K562 (cell line): ENCODE measurements at regions not wholly inside any gene's neighbourhood (a gene's known extent, or its start where the extent isn't known, plus 50 kb on each side); places are given as distances from the start of the nearest gene placed in this dataset.

Experiments used
- ATAC-seq: fragments of 200-7000 bp; cut with Tn5 transposase; 3 replicates; pipeline ENCODE4 v1.9.1; 2020; ENCODE audit warnings: moderate library complexity
- BruUV-seq: library from RNA; stranded (reverse); fragments of 400-500 nt; replicated peaks from 2 replicates; lab custom pipeline; 2021; lab: Mats Ljungman, UMichigan
- CTCF ChIA-PET: fragments of 300-600 bp; formaldehyde crosslinking; extraction: SDS; loops from one replicate; lab custom pipeline; 2021; ENCODE audit warnings: low intra/inter-chr PET ratio; lab: Yijun Ruan, JAX
- POLR2A ChIA-PET: fragments of 300-600, 350-650 bp; sonication (Branson Sonifier 250); formaldehyde crosslinking; extraction: SDS; loops from one replicate; lab custom pipeline; 2021; ENCODE audit warnings: antibody characterized with exemption, inconsistent platforms; lab: Yijun Ruan, JAX
- DNase-seq, 4 experiments: peaks; one replicate each; pipeline versions ENCODE4 v3.0.0 to v3.0.0-alpha.2; 2011 to 2018; ENCODE audit warnings: low spot score in 3 of 4, mixed read lengths in 3 of 4; ENCODE audit errors: extremely low read depth in 1 of 4
- FAIRE-seq: peaks from 2 replicates; lab custom pipeline; 2011; peaks lifted over from hg19 to GRCh38; lab: Jason Lieb, UNC
- H2AFZ ChIP-seq: 2 replicates; pipeline ENCODE4 v1.6.0; 2011; ENCODE audit warnings: low read depth, low read length, control low read depth, inconsistent platforms
- H3K27ac ChIP-seq: fragments of 200-600 bp; 3 replicates; pipeline ENCODE4 v1.8.0; 2011; ENCODE audit warnings: low read depth, mild to moderate bottlenecking, control low read depth, inconsistent platforms, low read length, moderate library complexity, mixed read lengths; ENCODE audit errors: extremely low read depth
- H3K27me3 ChIP-seq, 2 experiments: fragments of 300-600 bp in 1 of 2; 2 replicates in 1 of 2; 3 replicates in 1 of 2; pipeline versions ENCODE4 v1.6.0 to v1.8.0; 2011; ENCODE audit warnings: inconsistent platforms in 2 of 2, low read length in 2 of 2, mild to moderate bottlenecking in 1 of 2, mixed read lengths in 1 of 2, moderate library complexity in 1 of 2; ENCODE audit not compliant: control insufficient read depth in 2 of 2, insufficient read depth in 2 of 2
- H3K36me3 ChIP-seq: fragments of 300-600 bp; 3 replicates; pipeline ENCODE4 v1.8.0; 2011; ENCODE audit warnings: mild to moderate bottlenecking, low read length, inconsistent platforms; ENCODE audit not compliant: control insufficient read depth, insufficient read depth
- H3K4me1 ChIP-seq, 2 experiments: fragments of 200-600 bp in 1 of 2; replicated peaks in 1 of 2; 2 replicates in 1 of 2; 3 replicates in 1 of 2; pipeline versions ENCODE4 v1.5.1 to v1.8.0; 2011; ENCODE audit warnings: inconsistent platforms in 2 of 2, low read length in 2 of 2, mild to moderate bottlenecking in 1 of 2, mixed read lengths in 1 of 2, moderate library complexity in 1 of 2; ENCODE audit not compliant: control insufficient read depth in 2 of 2, insufficient read depth in 2 of 2
- H3K4me2 ChIP-seq: 2 replicates; pipeline ENCODE4 v1.6.1; 2011; ENCODE audit warnings: low read length, control low read depth, inconsistent platforms, mixed read lengths; ENCODE audit not compliant: insufficient read depth
- H3K4me3 ChIP-seq: fragments of 200-600 bp; sonication (generic), shearing (Covaris generic); 2 replicates; pipeline ENCODE4 v1.5.1; 2016; ENCODE audit warnings: control low read depth, inconsistent platforms
- H3K79me2 ChIP-seq: fragments of 200-600 bp; 3 replicates; pipeline ENCODE4 v1.8.0; 2011; ENCODE audit warnings: low read length, inconsistent platforms; ENCODE audit not compliant: control insufficient read depth, insufficient read depth
- H3K9ac ChIP-seq, 2 experiments: 2 replicates each; pipeline versions ENCODE4 v1.6.0 to v1.6.1; 2011; ENCODE audit warnings: low read depth in 2 of 2, low read length in 2 of 2, control low read depth in 1 of 2, inconsistent platforms in 1 of 2, mild to moderate bottlenecking in 1 of 2, mixed read lengths in 1 of 2; ENCODE audit not compliant: insufficient read depth in 1 of 2
- H3K9me1 ChIP-seq: one replicate; pipeline ENCODE4 v1.6.0; 2011; ENCODE audit warnings: inconsistent platforms, mild to moderate bottlenecking, low read length, moderate library complexity; ENCODE audit not compliant: control insufficient read depth, insufficient read depth
- H3K9me3 ChIP-seq: replicated peaks from 2 replicates; pipeline ENCODE4 v1.5.1; 2011; ENCODE audit warnings: low read depth, low read length, inconsistent platforms; ENCODE audit not compliant: control insufficient read depth, insufficient read depth
- H4K20me1 ChIP-seq: replicated peaks from 2 replicates; pipeline ENCODE4 v1.6.1; 2011; ENCODE audit warnings: low read length, inconsistent platforms, mixed read lengths; ENCODE audit not compliant: control insufficient read depth, insufficient read depth
- C11orf30 ChIP-seq: fragments of 450-650 bp; IDR thresholded peaks from 2 replicates; pipeline ENCODE4 v1.6.1; 2016; ENCODE audit warnings: low read depth, mild to moderate bottlenecking
- CBFB ChIP-seq: sonication (generic); formaldehyde crosslinking; IDR thresholded peaks from 2 replicates; pipeline ENCODE4 v1.4.0; 2020; ENCODE audit warnings: mild to moderate bottlenecking, missing genetic modification reagents
- DLX4 ChIP-seq: fragments of 250-450 bp; sonication (Bioruptor Pico); IDR thresholded peaks from 2 replicates; pipeline ENCODE4 v1.6.1; 2021; ENCODE audit warnings: mild to moderate bottlenecking
- HLTF ChIP-seq: fragments of 450-650 bp; IDR thresholded peaks from 2 replicates; pipeline ENCODE4 v1.6.1; 2016
- LCOR ChIP-seq: sonication (generic); formaldehyde crosslinking; IDR thresholded peaks from 2 replicates; pipeline ENCODE4 v1.8.0; 2022; ENCODE audit warnings: mild to moderate bottlenecking, missing genetic modification reagents
- NFYB ChIP-seq: IDR thresholded peaks from 2 replicates; pipeline ENCODE4 v1.6.1; 2011; ENCODE audit warnings: mild to moderate bottlenecking, moderate library complexity; ENCODE audit not compliant: insufficient read length; ENCODE audit errors: extremely low read depth
- ZNF398 ChIP-seq: fragments of 250-450 bp; sonication (Bioruptor Pico); IDR thresholded peaks from 2 replicates; pipeline ENCODE4 v1.8.0; 2021; ENCODE audit warnings: moderate library complexity, mild to moderate bottlenecking, inconsistent platforms
- ZNF561 ChIP-seq: fragments of 450-650 bp; formaldehyde crosslinking; conservative IDR thresholded peaks from 2 replicates; pipeline ENCODE4 v1.4.0; 2020; ENCODE audit warnings: mild to moderate bottlenecking, moderate library complexity
- ZNF644 ChIP-seq: fragments of 200-800 bp; sonication (Bioruptor generic); IDR thresholded peaks from 2 replicates; pipeline ENCODE4 v1.6.1; 2016; ENCODE audit warnings: low read depth, missing genetic modification characterization, missing compliant biosample characterization
- ZNF707 ChIP-seq: fragments of 250-450 bp; sonication (Bioruptor Pico); conservative IDR thresholded peaks from 2 replicates; pipeline ENCODE4 v1.8.0; 2022; ENCODE audit warnings: inconsistent platforms, mild to moderate bottlenecking, moderate library complexity
- ZNF778 ChIP-seq: fragments of 450-650 bp; formaldehyde crosslinking; IDR thresholded peaks from 2 replicates; pipeline ENCODE4 v1.4.0; 2020; ENCODE audit warnings: mild to moderate bottlenecking, moderate library complexity
- in situ Hi-C: fragments of 300-500 bp; cut with MboI; formaldehyde crosslinking; loops from 4 replicates; pipeline ENCODE4 v1.15.0; 2018; ENCODE audit warnings: inconsistent platforms, mixed read lengths
- intact Hi-C: fragments of 100-400 bp; cut with micrococcal nuclease; formaldehyde crosslinking; loops from 2 replicates; pipeline ENCODE4 v1.14.2; 2022

DNA sequence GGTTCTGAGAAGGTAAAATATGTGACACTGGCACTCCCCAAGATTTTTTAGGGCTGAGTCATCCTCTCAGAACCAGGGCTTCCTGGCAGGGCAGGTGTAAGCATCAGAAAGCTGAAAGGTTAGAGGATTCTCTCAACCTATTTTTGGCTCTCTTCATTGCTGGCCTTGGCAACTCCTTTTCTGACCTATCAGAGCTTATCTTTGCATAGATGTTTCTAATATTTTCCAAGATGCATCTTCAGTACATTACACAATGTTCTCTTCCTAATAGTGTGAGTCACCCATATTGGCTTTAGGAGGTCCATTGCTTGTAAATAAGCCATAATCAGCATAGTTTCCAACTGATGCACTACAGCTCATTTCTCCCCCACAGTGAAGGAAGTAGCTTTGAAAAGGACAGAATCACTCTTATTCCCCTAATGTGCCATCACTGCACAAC lies 2008.4 kb upstream of the PIK3C3 start:
- H2AFZ ChIP-seq, result no peak overlapping the region

More for the DNA sequence above, 2008.4 kb upstream of the PIK3C3 start:
- no peaks in the 10 kb centered on the region for H3K4me1 ChIP-seq
- DNase-seq (no peak), ATAC-seq (no peak), FAIRE-seq (no peak)
- in situ Hi-C loops, result no loop called here
- intact Hi-C loops, result no loop called here
- POLR2A ChIA-PET, result no interaction called here
- no peaks in the 10 kb centered on the region for H3K9me3 ChIP-seq
- no peaks in the 10 kb centered on the region for H3K27me3 ChIP-seq
- CTCF ChIA-PET, result no interaction called here
- no peak for TF ChIP-seq C11orf30
- no peak for TF ChIP-seq ZNF707 (CRISPR knock-in tag)
- TF ChIP-seq NFYB, result no peak
- no peak for TF ChIP-seq DLX4 (CRISPR knock-in tag)
- no peak for TF ChIP-seq HLTF
- no peak for TF ChIP-seq ZNF778
- TF ChIP-seq ZNF644, result no peak
- no peak for TF ChIP-seq ZNF561 (CRISPR knock-in tag)
- no peak for TF ChIP-seq LCOR (CRISPR knock-in tag)
- no peak for TF ChIP-seq CBFB (CRISPR knock-in tag)
- no peak for TF ChIP-seq ZNF398 (CRISPR knock-in tag)
- no peaks in the 10 kb centered on the region for H3K79me2 ChIP-seq
- no peaks in the 10 kb centered on the region for H3K9me1 ChIP-seq
- H3K27ac ChIP-seq, result no peak overlapping the region
- no peak overlapping the region for H3K4me3 ChIP-seq
- H3K4me2 ChIP-seq, result no peak overlapping the region
- no peaks in the 10 kb centered on the region for H4K20me1 ChIP-seq
- no peak overlapping the region for H3K9ac ChIP-seq
- H3K36me3 ChIP-seq, result no peaks in the 10 kb centered on the region
- BruUV-seq, result no TSS peak
